ENCODE measurements at regions not wholly inside any gene's neighbourhood (a gene's known extent, or its start where the extent isn't known, plus 50 kb on each side); places are given as distances from the start of the nearest gene placed in this dataset.

DNA sequence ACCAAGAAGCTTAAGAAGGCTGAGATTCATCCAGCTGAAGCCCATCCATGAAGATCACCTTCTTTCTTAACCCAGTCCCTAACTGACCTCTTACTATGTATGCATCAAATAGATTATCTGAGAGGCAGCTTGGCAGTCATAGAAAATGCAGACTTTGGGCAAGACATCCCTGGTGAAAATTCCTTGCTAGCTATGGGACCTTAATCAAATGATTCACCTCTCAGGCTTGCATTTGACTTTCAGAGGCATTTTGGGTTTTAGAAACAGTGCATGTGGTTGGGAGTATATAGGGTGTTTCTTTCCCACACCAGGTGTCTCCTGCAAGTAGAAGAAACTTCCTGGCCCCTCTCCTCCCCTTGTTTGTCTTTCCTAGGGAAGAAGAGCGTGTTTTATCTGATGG lies 188.5 kb upstream of the ISX start:
- H2AFZ ChIP-seq = no peak overlapping the region
- no peak overlapping the region for H3K4me3 ChIP-seq
- DNase-seq = no peak
- 0 to 6% methylated on average over 1 of the region's 1 CpG for WGBS, 2 experiments (ENCODE audit: low coverage in 1 of 2, low lambda C conversion rate in 2 of 2, missing lambda C conversion rate in 2 of 2)
- H3K27ac ChIP-seq = no peak overlapping the region
- no peaks in the 10 kb centered on the region for H3K27me3 ChIP-seq (replicated peaks; ENCODE audit: insufficient read depth)
- H4K20me1 ChIP-seq (ENCODE audit: insufficient read depth) = no peaks in the 10 kb centered on the region
- no peak overlapping the region for H3K4me2 ChIP-seq (ENCODE audit: unreplicated experiment)
- H3K9me3 ChIP-seq (ENCODE audit: low read depth) = no peaks in the 10 kb centered on the region
- H3F3A ChIP-seq (ENCODE audit: insufficient read depth) = no peaks in the 10 kb centered on the region
- H3K4me1 ChIP-seq (ENCODE audit: insufficient read depth) = no peaks in the 10 kb centered on the region
- H3K36me3 ChIP-seq (ENCODE audit: low read depth) = no peaks in the 10 kb centered on the region
- H3K79me2 ChIP-seq (ENCODE audit: insufficient read depth) = no peaks in the 10 kb centered on the region
- no peaks in the 10 kb centered on the region for H3K9me2 ChIP-seq (ENCODE audit: insufficient read depth)
- H3K9ac ChIP-seq = no peak overlapping the region
- in situ Hi-C loops (cut with MboI) = no loop called here
- no peak for TF ChIP-seq EZH2 (IDR thresholded peaks at IDR 0.05; ENCODE audit: insufficient read depth, poor library complexity, severe bottlenecking)
- no peak for TF ChIP-seq EZH2phosphoT487 (IDR thresholded peaks at IDR 0.05; ENCODE audit: insufficient read depth, low read depth)

DNA sequence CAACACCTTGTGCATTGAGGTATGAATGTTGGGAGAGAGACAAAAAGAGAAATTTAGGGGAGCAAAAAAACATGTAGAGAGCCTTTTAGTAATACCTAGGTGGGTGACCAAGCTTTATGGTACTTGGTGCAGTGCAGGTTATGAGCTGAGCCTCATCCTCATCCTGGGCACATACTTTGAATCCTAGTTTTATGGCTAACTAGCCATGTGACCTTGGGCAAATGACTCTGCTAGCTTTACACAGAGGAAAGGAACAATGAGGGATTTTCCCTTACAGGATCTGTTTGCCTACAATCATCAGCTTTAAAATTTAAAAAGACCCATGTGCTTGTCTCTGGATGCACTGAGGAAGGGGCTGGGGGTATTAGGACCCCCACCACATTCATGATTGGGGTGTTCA lies 187.8 kb upstream of the ISX start:
- H2AFZ ChIP-seq = no peak overlapping the region
- in situ Hi-C loops (cut with MboI) = no loop called here
- H3K27ac ChIP-seq = no peak overlapping the region
- no peaks in the 10 kb centered on the region for H3F3A ChIP-seq (ENCODE audit: insufficient read depth)
- no peaks in the 10 kb centered on the region for H3K9me3 ChIP-seq (ENCODE audit: low read depth)
- DNase-seq = no peak
- no peaks in the 10 kb centered on the region for H3K36me3 ChIP-seq (ENCODE audit: low read depth)
- H3K9ac ChIP-seq = no peak overlapping the region
- TF ChIP-seq EZH2 (IDR thresholded peaks at IDR 0.05; ENCODE audit: insufficient read depth, poor library complexity, severe bottlenecking) (no peak), EZH2phosphoT487 (IDR thresholded peaks at IDR 0.05; ENCODE audit: insufficient read depth, low read depth) (no peak)
- no peaks in the 10 kb centered on the region for H3K4me1 ChIP-seq (ENCODE audit: insufficient read depth)
- no peaks in the 10 kb centered on the region for H3K27me3 ChIP-seq (replicated peaks; ENCODE audit: insufficient read depth)
- H3K79me2 ChIP-seq (ENCODE audit: insufficient read depth) = no peaks in the 10 kb centered on the region
- H3K4me2 ChIP-seq (ENCODE audit: unreplicated experiment) = no peak overlapping the region
- H4K20me1 ChIP-seq (ENCODE audit: insufficient read depth) = no peaks in the 10 kb centered on the region
- H3K9me2 ChIP-seq (ENCODE audit: insufficient read depth) = no peaks in the 10 kb centered on the region
- H3K4me3 ChIP-seq = no peak overlapping the region

DNA sequence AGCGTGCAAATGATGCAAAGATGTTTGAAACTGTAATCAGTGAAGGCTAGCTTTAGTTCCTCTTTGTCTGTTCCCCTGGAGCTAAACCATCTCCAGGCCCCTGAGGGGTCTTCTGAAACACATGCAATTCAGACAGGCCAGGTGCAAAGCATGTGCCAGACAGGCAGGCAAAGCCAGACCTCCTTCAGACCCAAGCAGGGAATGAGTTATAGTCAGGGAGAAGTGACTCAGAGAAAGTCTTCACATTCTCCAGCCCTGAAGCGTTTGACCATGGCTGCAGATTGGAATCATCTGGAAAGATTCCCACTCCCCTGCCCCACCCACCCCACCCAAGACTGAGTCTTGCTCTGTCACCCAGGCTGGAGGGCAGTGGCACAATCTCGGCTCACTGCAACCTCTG lies 187.0 kb upstream of the ISX start:
- H3K9me2 ChIP-seq (ENCODE audit: insufficient read depth) = no peaks in the 10 kb centered on the region
- TF ChIP-seq EZH2 (IDR thresholded peaks at IDR 0.05; ENCODE audit: insufficient read depth, poor library complexity, severe bottlenecking) (no peak), EZH2phosphoT487 (IDR thresholded peaks at IDR 0.05; ENCODE audit: insufficient read depth, low read depth) (no peak)
- no peak overlapping the region for H3K4me3 ChIP-seq
- H4K20me1 ChIP-seq (ENCODE audit: insufficient read depth) = no peaks in the 10 kb centered on the region
- no peaks in the 10 kb centered on the region for H3K27me3 ChIP-seq (replicated peaks; ENCODE audit: insufficient read depth)
- H3K4me1 ChIP-seq (ENCODE audit: insufficient read depth) = no peaks in the 10 kb centered on the region
- H2AFZ ChIP-seq = no peak overlapping the region
- H3K4me2 ChIP-seq (ENCODE audit: unreplicated experiment) = no peak overlapping the region
- no peaks in the 10 kb centered on the region for H3K36me3 ChIP-seq (ENCODE audit: low read depth)
- H3K9ac ChIP-seq = no peak overlapping the region
- no peaks in the 10 kb centered on the region for H3K79me2 ChIP-seq (ENCODE audit: insufficient read depth)
- H3K9me3 ChIP-seq (ENCODE audit: low read depth) = no peaks in the 10 kb centered on the region
- WGBS, 2 experiments (ENCODE audit: low coverage in 1 of 2, low lambda C conversion rate in 2 of 2, missing lambda C conversion rate in 2 of 2) = 7 to 11% methylated on average over 2 to 3 of the region's 3 CpGs
- no peak overlapping the region for H3K27ac ChIP-seq
- H3F3A ChIP-seq (ENCODE audit: insufficient read depth) = no peaks in the 10 kb centered on the region
- in situ Hi-C loops (cut with MboI) = no loop called here
- DNase-seq = no peak

DNA sequence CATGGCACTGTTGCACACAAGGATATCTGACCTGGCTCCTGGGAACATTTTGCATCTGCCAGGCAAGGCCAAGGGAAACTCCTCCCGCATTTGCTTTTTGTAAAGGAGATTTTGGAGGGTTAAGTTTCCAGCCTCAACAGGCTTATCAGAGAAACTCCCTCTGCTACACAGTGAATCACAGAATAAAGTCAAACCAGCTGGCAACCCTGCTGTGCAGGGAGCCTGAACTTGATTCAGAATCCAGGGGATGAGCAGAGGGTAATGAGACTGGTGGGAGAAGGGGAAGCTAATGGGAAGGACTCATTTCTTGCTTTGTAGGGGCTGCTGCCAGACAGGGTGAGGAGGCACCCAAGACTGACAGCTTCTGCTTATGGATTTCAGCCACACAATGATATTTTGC lies 185.3 kb upstream of the ISX start:
- 0% methylated on average over 1 of the region's 1 CpG for WGBS, 2 experiments (ENCODE audit: low coverage in 1 of 2, low lambda C conversion rate in 2 of 2, missing lambda C conversion rate in 2 of 2)
- in situ Hi-C loops (cut with MboI) = no loop called here

DNA sequence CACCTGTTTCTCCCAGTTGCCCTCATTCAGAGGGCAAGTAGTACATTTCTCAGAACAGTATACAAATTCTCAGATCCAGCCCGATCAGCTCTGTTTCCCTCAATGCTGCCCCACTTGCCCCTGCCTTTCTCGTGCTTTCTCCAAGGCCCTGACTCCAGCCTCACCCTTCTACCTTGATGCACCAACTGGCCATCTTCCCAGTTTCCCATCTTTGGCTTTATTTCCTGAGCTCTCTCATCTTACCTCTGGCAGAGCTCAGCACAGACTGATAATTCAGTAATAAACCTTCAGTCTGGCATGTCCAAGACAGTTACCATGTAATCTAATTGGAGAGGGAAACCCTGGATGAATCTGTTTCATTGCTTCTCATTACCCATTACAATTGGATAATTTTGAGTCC lies 184.5 kb upstream of the ISX start:
- Histone ChIP-seq H3F3A (ENCODE audit: insufficient read depth) (no peaks in the 10 kb centered on the region), H3K9ac (no peak overlapping the region), H3K4me2 (ENCODE audit: unreplicated experiment) (no peak overlapping the region), H3K9me3 (ENCODE audit: low read depth) (no peaks in the 10 kb centered on the region), H3K4me1 (ENCODE audit: insufficient read depth) (no peaks in the 10 kb centered on the region), H3K27me3 (replicated peaks; ENCODE audit: insufficient read depth) (no peaks in the 10 kb centered on the region), H3K79me2 (ENCODE audit: insufficient read depth) (no peaks in the 10 kb centered on the region), H3K36me3 (ENCODE audit: low read depth) (no peaks in the 10 kb centered on the region), H3K4me3 (no peak overlapping the region), H4K20me1 (ENCODE audit: insufficient read depth) (no peaks in the 10 kb centered on the region), H3K27ac (no peak overlapping the region), H2AFZ (no peak overlapping the region), H3K9me2 (ENCODE audit: insufficient read depth) (no peaks in the 10 kb centered on the region)
- TF ChIP-seq EZH2 (IDR thresholded peaks at IDR 0.05; ENCODE audit: insufficient read depth, poor library complexity, severe bottlenecking) (no peak), EZH2phosphoT487 (IDR thresholded peaks at IDR 0.05; ENCODE audit: insufficient read depth, low read depth) (no peak)
- DNase-seq = no peak
- 2 to 8% methylated on average over 2 of the region's 2 CpGs for WGBS, 2 experiments (ENCODE audit: low coverage in 1 of 2, low lambda C conversion rate in 2 of 2, missing lambda C conversion rate in 2 of 2)
- in situ Hi-C loops (cut with MboI) = no loop called here

More for the DNA sequence above, 185.3 kb upstream of the ISX start:
- Histone ChIP-seq H3K79me2 (ENCODE audit: insufficient read depth) (no peaks in the 10 kb centered on the region), H3K4me1 (ENCODE audit: insufficient read depth) (no peaks in the 10 kb centered on the region), H3K9ac (no peak overlapping the region), H3F3A (ENCODE audit: insufficient read depth) (no peaks in the 10 kb centered on the region), H3K4me3 (no peak overlapping the region), H3K9me2 (ENCODE audit: insufficient read depth) (no peaks in the 10 kb centered on the region), H2AFZ (no peak overlapping the region), H3K4me2 (ENCODE audit: unreplicated experiment) (no peak overlapping the region), H4K20me1 (ENCODE audit: insufficient read depth) (no peaks in the 10 kb centered on the region), H3K27ac (no peak overlapping the region), H3K9me3 (ENCODE audit: low read depth) (no peaks in the 10 kb centered on the region), H3K36me3 (ENCODE audit: low read depth) (no peaks in the 10 kb centered on the region), H3K27me3 (replicated peaks; ENCODE audit: insufficient read depth) (no peaks in the 10 kb centered on the region)
- TF ChIP-seq EZH2phosphoT487 (IDR thresholded peaks at IDR 0.05; ENCODE audit: insufficient read depth, low read depth) = no peak
- TF ChIP-seq EZH2 (IDR thresholded peaks at IDR 0.05; ENCODE audit: insufficient read depth, poor library complexity, severe bottlenecking) = no peak
- DNase-seq = no peak

All from GM23248 (cell line).